Lower leg skin (tissue), 4 donors: ENCODE measurements at regions not wholly inside any gene's neighbourhood (a gene's known extent, or its start where the extent isn't known, plus 50 kb on each side); places are given as distances from the start of the nearest gene placed in this dataset.

Experiments used
- DNase-seq, 2 donors: peaks; one replicate each; pipeline ENCODE4 v3.0.0-alpha.2; 2019; ENCODE audit warnings: low spot score in 2 of 2
- H3K4me3 ChIP-seq: fragments of 200-600 bp; sonication (generic); 2 replicates; pipeline ENCODE4 v1.5.1; 2017; ENCODE audit warnings: mild to moderate bottlenecking, low read depth; ENCODE audit not compliant: poor library complexity, severe bottlenecking
- POLR2A ChIP-seq, 2 donors: fragments of 450-650 bp; IDR thresholded peaks; one replicate each; pipeline ENCODE4 v1.6.1; 2016 to 2017; ENCODE audit warnings: antibody characterized with exemption in 2 of 2, mild to moderate bottlenecking in 1 of 2, moderate library complexity in 1 of 2
- WGBS, 2 donors: methylation state at CpG; one replicate each; pipeline ENCODE4 v1.1.5; 2018; 5-methylcytosine and 5-hydroxymethylcytosine counted together
- intact Hi-C: fragments of 100-400 bp; cut with DNase I; formaldehyde crosslinking; loops from one replicate; pipeline ENCODE4 v1.15.0; 2023; ENCODE audit warnings: low total_unique reads
- TF ChIP-seq, protein P1 (sequence below), 3 donors: fragments of 450-650 bp; IDR thresholded peaks; one replicate each; pipeline ENCODE4 v1.5.1; 2016; ENCODE audit warnings: antibody characterized with exemption in 3 of 3, mild to moderate bottlenecking in 3 of 3, moderate library complexity in 2 of 3

GRCh38 chr2:160581035-160581434, 87.4 kb upstream of the RBMS1 start:
- TF ChIP-seq POLR2A (IDR thresholded peaks at IDR 0.05) = no peak
- TF ChIP-seq, protein P1, sequence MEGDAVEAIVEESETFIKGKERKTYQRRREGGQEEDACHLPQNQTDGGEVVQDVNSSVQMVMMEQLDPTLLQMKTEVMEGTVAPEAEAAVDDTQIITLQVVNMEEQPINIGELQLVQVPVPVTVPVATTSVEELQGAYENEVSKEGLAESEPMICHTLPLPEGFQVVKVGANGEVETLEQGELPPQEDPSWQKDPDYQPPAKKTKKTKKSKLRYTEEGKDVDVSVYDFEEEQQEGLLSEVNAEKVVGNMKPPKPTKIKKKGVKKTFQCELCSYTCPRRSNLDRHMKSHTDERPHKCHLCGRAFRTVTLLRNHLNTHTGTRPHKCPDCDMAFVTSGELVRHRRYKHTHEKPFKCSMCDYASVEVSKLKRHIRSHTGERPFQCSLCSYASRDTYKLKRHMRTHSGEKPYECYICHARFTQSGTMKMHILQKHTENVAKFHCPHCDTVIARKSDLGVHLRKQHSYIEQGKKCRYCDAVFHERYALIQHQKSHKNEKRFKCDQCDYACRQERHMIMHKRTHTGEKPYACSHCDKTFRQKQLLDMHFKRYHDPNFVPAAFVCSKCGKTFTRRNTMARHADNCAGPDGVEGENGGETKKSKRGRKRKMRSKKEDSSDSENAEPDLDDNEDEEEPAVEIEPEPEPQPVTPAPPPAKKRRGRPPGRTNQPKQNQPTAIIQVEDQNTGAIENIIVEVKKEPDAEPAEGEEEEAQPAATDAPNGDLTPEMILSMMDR (IDR thresholded peaks at IDR 0.05) = no peak
- no peak overlapping the region for H3K4me3 ChIP-seq
- intact Hi-C loops = no loop called here
- DNase-seq = no peak
- WGBS, 2 donors = 90 to 94% methylated on average over 3 of the region's 3 CpGs

- TF ChIP-seq, protein P1 (IDR thresholded peaks at IDR 0.05) = no peak
- no peak for TF ChIP-seq POLR2A (IDR thresholded peaks at IDR 0.05)
- WGBS, 2 donors = 87 to 88% methylated on average over 5 of the region's 5 CpGs
- no peak for DNase-seq
- no peak overlapping the region for H3K4me3 ChIP-seq
- intact Hi-C loops = no loop called here
Measured at GRCh38 chr2:160581448-160581847, 87.8 kb upstream of the RBMS1 start.

DNA sequence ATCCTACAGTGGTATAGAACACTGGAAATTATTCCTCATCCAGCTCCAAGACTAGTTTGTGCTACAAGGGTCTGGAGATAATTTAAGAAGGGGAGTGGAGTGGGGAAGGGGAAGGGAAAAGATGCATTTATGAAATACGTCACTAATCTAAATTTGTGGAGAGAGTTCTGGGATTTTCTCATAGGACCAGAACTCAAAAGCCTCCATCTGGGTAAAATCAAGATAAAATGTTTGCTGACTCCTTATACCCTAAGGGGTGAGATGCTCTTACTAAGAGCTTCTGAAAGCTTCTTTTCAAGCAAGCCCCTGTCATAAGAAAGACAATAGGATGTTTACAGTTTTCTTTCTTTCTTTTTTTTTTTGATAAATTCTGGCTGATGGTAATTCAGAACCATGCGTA, 88.5 kb upstream of the RBMS1 start:
- 83% methylated on average over 2 of the region's 2 CpGs for WGBS, 2 donors
- intact Hi-C loops = no loop called here
- no peak for TF ChIP-seq POLR2A (IDR thresholded peaks at IDR 0.05)
- TF ChIP-seq, protein P1 (IDR thresholded peaks at IDR 0.05) = no peak
- DNase-seq = no peak
- H3K4me3 ChIP-seq = no peak overlapping the region

DNA sequence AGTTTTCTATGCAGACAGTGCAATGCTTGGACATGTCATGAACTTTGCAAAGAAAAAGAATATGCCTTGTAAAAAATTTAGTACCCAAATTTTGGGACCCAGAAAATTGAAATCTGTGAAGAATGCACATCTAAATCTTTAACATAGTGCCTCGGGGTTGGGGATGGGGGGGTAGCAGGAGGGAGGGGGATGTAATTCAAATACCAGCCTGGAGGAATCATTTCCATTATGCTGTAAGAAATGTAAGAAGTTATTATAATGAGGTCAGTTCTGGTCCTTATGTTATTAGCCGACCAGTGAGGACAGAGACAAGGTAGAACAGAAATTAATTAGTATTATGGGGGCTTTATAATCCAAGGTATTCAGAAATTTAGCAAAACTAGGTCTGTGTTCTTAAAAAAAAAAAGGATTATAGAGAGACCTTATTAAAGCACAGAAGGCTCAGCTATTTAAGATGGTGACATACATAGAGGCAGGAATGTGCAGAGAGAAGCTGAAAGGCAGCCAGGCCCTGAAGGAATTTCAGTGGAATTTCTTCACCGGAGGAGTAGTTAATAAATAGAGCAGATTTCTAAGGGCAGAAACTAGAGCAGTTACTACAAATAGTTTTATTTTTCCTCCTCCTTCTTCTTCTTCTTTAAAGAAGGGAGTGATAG, 89.0 kb upstream of the RBMS1 start:
- no peak for DNase-seq
- no peak overlapping the region for H3K4me3 ChIP-seq
- intact Hi-C loops = no loop called here
- WGBS, 2 donors = 30 to 41% methylated on average over 3 of the region's 3 CpGs
- TF ChIP-seq, protein P1 (IDR thresholded peaks at IDR 0.05) = no peak
- no peak for TF ChIP-seq POLR2A (IDR thresholded peaks at IDR 0.05)

- no peak for TF ChIP-seq POLR2A (IDR thresholded peaks at IDR 0.05)
- TF ChIP-seq, protein P1 (IDR thresholded peaks at IDR 0.05) = no peak
- WGBS, 2 donors = 21 to 25% methylated on average over 1 of the region's 1 CpG
- intact Hi-C loops = no loop called here
- H3K4me3 ChIP-seq = no peak overlapping the region
- no peak for DNase-seq
Measured at GRCh38 chr2:160583146-160583535, 89.5 kb upstream of the RBMS1 start.
